ENCODE measurements at regions not wholly inside any gene's neighbourhood (a gene's known extent, or its start where the extent isn't known, plus 50 kb on each side); places are given as distances from the start of the nearest gene placed in this dataset.

DNA sequence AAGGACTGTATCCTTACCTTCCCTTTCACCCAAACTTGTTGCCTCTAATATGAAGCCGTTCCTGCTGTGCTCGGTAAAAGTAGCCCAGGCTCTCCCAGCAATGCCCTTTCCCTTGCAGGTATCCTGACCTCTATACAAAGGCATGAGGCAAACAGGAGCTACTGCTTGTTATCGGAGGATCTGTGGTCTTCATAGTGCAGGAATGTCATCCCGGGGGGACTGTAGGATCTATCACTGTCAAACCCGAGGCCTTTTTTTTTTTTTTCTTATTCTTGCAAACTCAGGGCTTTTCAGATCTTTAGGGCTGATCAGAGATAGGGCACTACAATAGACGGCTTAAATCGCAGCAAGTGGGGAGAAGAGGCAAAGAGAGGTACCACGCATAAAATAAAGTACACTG is 1206.6 kb downstream of the TYW1 start:
- Histone ChIP-seq H3K9me3 (ENCODE audit: control insufficient read depth, low read length) (no peaks in the 10 kb centered on the region), H3K4me2 (ENCODE audit: low read length) (peak overlapping the region; percentile 11), H3K27me3 (ENCODE audit: control insufficient read depth, insufficient read depth, low read length) (no peaks in the 10 kb centered on the region), H3K9ac (no peak overlapping the region), H3K36me3 (ENCODE audit: control insufficient read depth, insufficient read depth, low read length) (no peaks in the 10 kb centered on the region), H3K79me2 (no peaks in the 10 kb centered on the region), H2AFZ (no peak overlapping the region), H3K4me1 (no peaks in the 10 kb centered on the region), H3K4me3 (ENCODE audit: low read depth, low read length) (no peak overlapping the region), H3K27ac (no peak overlapping the region)
- TF ChIP-seq, protein P1, sequence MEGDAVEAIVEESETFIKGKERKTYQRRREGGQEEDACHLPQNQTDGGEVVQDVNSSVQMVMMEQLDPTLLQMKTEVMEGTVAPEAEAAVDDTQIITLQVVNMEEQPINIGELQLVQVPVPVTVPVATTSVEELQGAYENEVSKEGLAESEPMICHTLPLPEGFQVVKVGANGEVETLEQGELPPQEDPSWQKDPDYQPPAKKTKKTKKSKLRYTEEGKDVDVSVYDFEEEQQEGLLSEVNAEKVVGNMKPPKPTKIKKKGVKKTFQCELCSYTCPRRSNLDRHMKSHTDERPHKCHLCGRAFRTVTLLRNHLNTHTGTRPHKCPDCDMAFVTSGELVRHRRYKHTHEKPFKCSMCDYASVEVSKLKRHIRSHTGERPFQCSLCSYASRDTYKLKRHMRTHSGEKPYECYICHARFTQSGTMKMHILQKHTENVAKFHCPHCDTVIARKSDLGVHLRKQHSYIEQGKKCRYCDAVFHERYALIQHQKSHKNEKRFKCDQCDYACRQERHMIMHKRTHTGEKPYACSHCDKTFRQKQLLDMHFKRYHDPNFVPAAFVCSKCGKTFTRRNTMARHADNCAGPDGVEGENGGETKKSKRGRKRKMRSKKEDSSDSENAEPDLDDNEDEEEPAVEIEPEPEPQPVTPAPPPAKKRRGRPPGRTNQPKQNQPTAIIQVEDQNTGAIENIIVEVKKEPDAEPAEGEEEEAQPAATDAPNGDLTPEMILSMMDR (IDR thresholded peaks at IDR 0.05) = no peak

DNA sequence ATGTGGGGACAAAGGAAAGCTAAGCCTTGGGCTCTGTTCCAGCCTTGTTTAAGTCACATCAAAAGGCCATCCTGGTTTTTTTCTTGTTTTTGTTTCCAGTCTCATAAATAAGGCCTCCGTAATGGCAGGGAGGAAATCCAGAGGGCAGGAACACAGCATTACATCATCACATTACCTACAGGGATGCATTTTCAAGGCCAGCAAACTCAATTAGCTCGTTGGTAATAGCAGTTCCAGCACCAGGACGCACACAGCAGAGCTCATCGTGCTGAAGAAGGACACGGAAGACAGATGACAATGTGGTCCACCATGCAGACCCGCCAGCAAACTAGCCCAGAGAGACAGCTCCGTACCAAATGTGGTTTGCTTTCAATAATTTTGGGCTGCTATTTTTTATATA is 1209.2 kb downstream of the TYW1 start:
- H3K27me3 ChIP-seq (ENCODE audit: control insufficient read depth, insufficient read depth, low read length) = no peaks in the 10 kb centered on the region
- H3K4me2 ChIP-seq (ENCODE audit: low read length) = no peak overlapping the region
- H3K9ac ChIP-seq = no peak overlapping the region
- no peak overlapping the region for H2AFZ ChIP-seq
- H3K4me3 ChIP-seq (ENCODE audit: low read depth, low read length) = no peak overlapping the region
- H3K4me1 ChIP-seq = no peaks in the 10 kb centered on the region
- H3K36me3 ChIP-seq (ENCODE audit: control insufficient read depth, insufficient read depth, low read length) = no peaks in the 10 kb centered on the region
- no peaks in the 10 kb centered on the region for H3K79me2 ChIP-seq
- H3K9me3 ChIP-seq (ENCODE audit: control insufficient read depth, low read length) = no peaks in the 10 kb centered on the region
- TF ChIP-seq, protein P1 (IDR thresholded peaks at IDR 0.05) = no peak
- H3K27ac ChIP-seq = no peak overlapping the region

DNA sequence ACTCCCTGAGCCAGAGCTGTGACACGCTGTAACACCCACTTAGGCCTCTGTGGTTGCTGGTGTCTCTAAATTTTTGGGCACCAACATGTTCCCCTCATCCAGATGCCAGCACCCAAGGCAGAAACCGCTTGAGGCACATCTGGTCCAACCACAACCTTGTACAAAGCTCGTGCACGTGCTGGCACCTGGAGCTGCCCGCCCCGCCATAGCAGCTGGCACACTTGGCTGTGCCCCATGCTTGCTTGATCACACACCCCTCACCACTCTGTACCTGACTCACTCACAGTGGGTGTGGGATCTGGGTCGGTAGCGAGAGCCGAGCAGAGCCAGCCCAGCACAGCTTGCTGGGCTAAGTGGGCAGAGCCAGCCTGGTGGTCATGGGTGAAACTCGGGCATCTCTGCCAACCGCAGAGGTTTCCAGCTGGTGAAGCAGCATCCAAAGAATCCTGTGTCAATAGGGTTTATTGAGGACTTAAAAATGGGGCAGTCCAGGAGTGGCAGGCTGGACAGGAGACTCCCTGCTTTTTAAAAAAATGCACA is 1210.4 kb downstream of the TYW1 start:
- no peak overlapping the region for H2AFZ ChIP-seq
- H3K4me3 ChIP-seq (ENCODE audit: low read depth, low read length) = no peak overlapping the region
- H3K79me2 ChIP-seq = no peaks in the 10 kb centered on the region
- H3K4me2 ChIP-seq (ENCODE audit: low read length) = no peak overlapping the region
- H3K9me3 ChIP-seq (ENCODE audit: control insufficient read depth, low read length) = no peaks in the 10 kb centered on the region
- no peaks in the 10 kb centered on the region for H3K27me3 ChIP-seq (ENCODE audit: control insufficient read depth, insufficient read depth, low read length)
- no peaks in the 10 kb centered on the region for H3K4me1 ChIP-seq
- H3K36me3 ChIP-seq (ENCODE audit: control insufficient read depth, insufficient read depth, low read length) = no peaks in the 10 kb centered on the region
- TF ChIP-seq, protein P1 (IDR thresholded peaks at IDR 0.05) = no peak
- H3K27ac ChIP-seq = no peak overlapping the region
- no peak overlapping the region for H3K9ac ChIP-seq

DNA sequence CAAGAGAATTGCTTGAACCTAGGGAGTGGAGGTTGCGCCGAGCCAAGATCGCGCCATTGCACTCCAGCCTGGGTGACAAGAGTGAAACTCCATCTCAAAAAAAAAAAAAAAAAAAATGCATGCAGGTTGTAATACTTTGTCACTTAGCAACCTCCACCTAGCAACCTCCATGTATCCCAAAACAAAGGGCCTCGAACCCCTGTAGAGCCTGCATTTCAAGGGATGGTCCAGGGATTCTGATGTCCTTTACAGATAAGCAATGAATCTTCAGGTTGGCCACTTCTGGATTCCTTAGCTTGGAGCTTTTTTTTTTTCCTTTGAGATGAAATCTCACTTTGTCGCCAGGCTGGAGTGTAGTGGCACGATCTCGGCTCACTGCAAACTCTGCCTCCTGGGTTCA is 1211.0 kb downstream of the TYW1 start:
- no peak overlapping the region for H3K4me2 ChIP-seq (ENCODE audit: low read length)
- TF ChIP-seq, protein P1 (IDR thresholded peaks at IDR 0.05) = no peak

DNA sequence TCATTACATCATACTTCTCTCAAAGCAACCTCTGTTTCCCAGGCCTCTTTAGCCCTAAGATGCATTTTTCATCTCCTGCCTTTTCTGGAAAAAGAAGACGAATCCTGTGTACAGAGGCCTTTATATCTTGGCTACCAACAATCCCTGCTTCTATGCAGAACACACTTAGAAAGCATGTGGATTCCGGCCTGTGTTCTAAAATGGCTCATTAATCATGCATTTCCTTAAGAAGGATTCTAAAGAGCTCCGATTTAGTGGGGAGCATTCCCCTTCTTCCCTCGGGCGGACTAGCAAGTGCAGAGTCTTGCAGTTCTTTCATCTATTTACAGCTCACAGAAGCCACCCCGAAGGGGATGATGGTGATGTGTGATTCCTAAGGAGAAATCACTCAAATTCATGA is 1212.9 kb downstream of the TYW1 start:
- TF ChIP-seq, protein P1 (IDR thresholded peaks at IDR 0.05) = no peak
- H3K4me2 ChIP-seq (ENCODE audit: low read length) = no peak overlapping the region
- H3K27ac ChIP-seq = no peak overlapping the region
- H3K4me1 ChIP-seq = no peaks in the 10 kb centered on the region
- no peaks in the 10 kb centered on the region for H3K27me3 ChIP-seq (ENCODE audit: control insufficient read depth, insufficient read depth, low read length)
- no peak overlapping the region for H3K4me3 ChIP-seq (ENCODE audit: low read depth, low read length)
- H3K9ac ChIP-seq = no peak overlapping the region
- no peak overlapping the region for H2AFZ ChIP-seq
- no peaks in the 10 kb centered on the region for H3K9me3 ChIP-seq (ENCODE audit: control insufficient read depth, low read length)
- no peaks in the 10 kb centered on the region for H3K79me2 ChIP-seq
- no peaks in the 10 kb centered on the region for H3K36me3 ChIP-seq (ENCODE audit: control insufficient read depth, insufficient read depth, low read length)

More for the DNA sequence above, 1211.0 kb downstream of the TYW1 start:
- H3K36me3 ChIP-seq (ENCODE audit: control insufficient read depth, insufficient read depth, low read length) = no peaks in the 10 kb centered on the region
- H2AFZ ChIP-seq = no peak overlapping the region
- H3K27ac ChIP-seq = no peak overlapping the region
- no peaks in the 10 kb centered on the region for H3K27me3 ChIP-seq (ENCODE audit: control insufficient read depth, insufficient read depth, low read length)
- H3K4me1 ChIP-seq = no peaks in the 10 kb centered on the region
- H3K9me3 ChIP-seq (ENCODE audit: control insufficient read depth, low read length) = no peaks in the 10 kb centered on the region
- no peaks in the 10 kb centered on the region for H3K79me2 ChIP-seq
- no peak overlapping the region for H3K9ac ChIP-seq
- no peak overlapping the region for H3K4me3 ChIP-seq (ENCODE audit: low read depth, low read length)
